Embryonic facial prominence (tissue), 1 donor: ENCODE measurements at regions not wholly inside any gene's neighbourhood (a gene's known extent, or its start where the extent isn't known, plus 50 kb on each side); places are given as distances from the start of the nearest gene placed in this dataset.
A peak's percentile ranks its signal among the peaks of the same experiment; 100 is the strongest.

Source experiments
- DNase-seq: peaks from one replicate; pipeline ENCODE4 v3.0.0-alpha.2; 2016; ENCODE audit errors: extremely low spot score

- DNase-seq: no peak
These were observed 770.7 kb upstream of the CXADR start for GRCh38 chr21:16742131-16742641.

- no peak for DNase-seq
These were observed 770.1 kb upstream of the CXADR start for GRCh38 chr21:16742741-16743140.

GRCh38 chr21:16743317-16743716 lies 769.5 kb upstream of the CXADR start:
- no peak for DNase-seq

DNA sequence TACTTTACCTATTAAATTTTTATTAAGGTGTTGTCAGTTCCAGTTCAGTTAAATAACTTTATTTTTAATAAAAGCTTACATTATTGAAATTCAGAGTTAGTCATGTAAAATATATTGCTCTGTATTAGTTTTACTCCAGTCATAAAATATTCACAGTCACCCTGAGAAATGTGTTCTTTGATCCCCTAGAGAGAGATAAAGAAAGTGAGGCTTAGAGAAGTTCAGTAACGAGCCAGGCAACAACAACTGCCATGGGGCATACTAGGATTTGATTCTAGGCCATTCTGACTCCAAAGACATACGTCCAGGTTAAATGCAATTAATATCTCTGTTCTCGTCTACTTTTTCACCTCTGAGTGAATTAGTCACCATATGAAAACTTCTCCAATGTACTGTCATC lies 761.9 kb upstream of the CXADR start:
- no peak for DNase-seq

DNA sequence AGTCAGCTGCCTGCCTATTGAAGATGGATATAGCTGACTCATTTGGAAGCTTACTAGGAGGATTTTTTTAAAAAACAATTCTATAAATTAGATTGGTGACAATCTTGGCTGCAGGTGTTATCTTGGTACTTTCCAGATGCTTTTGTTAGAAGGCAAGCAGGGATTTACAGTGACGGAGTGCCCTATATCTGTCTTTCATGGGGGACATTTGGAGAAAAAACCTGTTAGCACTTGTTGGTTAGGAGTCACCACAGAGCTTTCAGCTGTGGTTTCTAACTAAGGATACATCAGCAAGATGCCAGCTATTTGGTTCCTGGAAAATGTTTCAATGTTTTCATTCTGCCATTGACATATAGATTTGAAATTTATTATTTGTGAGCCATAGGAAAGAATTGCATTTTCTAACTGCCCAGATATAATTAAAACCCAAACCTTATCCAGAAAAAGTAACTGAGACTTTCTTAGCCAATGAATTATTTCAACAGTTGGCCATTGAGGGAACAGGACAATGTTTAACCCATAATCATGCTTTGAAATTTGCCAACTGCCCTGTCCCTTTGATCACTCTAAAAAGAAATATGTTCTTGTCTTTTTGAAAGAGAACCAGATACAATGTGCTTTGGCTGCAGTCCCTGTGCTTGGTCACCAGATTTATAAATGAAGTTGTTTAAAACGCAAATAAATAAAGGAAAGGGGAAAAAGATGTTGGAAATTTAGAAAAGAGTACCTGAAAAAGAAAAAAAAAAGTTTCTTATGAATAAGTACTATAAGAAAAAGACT lies 761.0 kb upstream of the CXADR start:
- no peak for DNase-seq

- no peak for DNase-seq
These were observed 760.4 kb upstream of the CXADR start for GRCh38 chr21:16752475-16752857.

DNA sequence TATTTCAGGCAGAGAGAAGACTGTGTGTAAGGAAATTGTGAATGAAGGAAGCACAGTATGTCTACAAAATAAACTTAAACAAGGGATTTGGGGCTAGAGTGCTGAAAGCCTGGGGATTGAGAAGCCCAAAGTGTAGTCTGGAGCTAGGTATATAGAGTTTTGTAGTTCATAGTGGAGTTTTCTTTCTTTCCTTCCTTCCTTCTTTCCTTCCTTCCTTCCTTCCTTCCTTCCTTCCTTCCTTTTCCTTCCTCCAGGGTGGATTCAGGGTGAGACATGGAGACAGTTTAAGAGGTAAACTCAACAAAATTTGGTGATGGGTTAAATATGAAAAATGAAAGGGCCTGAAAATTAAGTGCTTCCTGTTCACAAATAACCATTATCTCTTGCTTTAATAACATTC lies 757.8 kb upstream of the CXADR start:
- no peak for DNase-seq

- DNase-seq: no peak
These were observed 745.6 kb upstream of the CXADR start for GRCh38 chr21:16767201-16767600.

DNA sequence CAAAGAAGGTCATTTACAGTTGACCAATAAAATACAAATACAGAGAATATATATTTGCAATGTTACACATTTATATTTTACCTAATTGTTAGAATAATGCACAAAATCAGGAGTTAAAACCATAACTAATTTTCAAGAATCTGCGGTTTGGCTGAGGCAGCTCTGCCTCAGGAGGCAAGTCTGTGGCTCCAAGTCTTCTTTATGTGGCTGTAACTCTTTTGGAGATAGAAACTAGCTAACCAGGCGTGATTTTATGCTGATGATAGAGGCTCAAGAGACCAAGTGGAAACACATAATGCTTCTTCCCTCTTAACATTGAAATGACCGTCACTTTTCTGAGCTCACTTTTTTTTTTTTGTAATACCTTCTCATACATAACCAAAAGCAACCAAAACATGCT lies 744.7 kb upstream of the CXADR start:
- no peak for DNase-seq

DNA sequence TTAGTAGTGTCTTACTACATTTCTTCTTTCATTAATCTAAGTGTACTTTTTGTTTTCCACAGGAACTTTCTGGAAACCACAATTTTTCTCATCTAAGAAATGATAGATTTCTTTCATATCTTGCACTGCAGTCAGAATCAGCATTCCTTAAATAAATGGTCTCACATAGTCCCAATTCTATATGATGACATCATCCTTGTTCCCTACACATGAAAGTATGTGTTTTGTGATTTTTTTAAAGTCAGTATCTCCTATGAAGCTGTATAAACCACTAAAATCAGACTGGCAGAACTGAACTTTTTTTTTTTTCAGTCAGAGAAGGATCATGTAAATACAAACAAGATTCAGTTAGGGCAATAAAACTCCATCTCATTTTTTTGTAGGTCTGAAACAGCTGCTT lies 742.6 kb upstream of the CXADR start:
- DNase-seq: no peak

- DNase-seq: no peak
These were observed 739.6 kb upstream of the CXADR start for GRCh38 chr21:16773206-16773605.

DNA sequence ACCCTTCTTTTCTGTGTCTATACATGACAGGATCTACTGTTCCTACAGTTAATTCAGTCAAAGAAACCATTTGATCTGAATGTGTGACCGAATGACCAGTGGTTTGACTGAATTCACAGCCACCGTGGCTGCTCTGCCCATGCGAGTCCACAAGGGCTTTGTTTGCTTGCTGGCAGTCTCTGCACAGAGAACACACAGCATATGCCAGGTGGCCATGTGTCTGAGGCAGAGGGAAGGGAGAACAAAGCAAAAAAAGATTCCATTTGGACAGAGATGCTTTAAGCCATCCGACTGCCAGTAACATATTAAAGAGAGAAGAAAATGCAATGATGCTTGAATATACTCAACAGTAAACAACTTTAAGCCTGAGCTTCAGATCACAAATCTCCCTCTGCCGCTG lies 737.8 kb upstream of the CXADR start:
- DNase-seq: no peak

DNA sequence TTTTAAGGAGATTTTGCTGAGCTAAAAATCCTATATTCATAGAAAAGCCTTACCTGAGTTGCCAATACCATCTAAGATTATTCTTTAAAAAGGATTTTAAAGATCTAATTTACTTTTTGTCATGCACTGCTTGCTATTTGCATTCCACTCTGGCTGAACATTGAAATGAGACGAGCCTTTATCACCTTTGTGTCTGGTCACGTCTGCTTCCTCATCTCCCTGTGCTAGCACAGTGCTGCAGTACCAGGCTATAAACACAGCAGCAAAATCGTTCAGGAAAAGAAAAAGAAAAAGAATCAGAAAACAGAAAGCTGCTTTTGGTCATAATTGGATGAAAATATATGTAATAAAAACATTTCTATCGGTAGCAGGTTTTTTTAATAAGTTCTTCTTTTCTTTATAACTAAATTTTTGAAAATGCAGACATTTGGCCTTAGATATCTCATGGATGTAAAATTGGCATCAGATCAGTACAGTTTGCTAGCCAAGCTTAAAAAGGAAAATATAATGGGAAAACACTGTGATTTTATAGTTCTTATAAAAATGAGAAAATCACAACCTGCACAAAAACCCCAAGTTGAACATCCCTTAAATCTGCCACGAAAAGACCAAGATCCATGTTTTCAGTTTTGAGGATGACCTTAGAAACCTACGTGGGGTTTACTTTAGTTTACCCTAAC lies 735.7 kb upstream of the CXADR start:
- DNase-seq: no peak

DNA sequence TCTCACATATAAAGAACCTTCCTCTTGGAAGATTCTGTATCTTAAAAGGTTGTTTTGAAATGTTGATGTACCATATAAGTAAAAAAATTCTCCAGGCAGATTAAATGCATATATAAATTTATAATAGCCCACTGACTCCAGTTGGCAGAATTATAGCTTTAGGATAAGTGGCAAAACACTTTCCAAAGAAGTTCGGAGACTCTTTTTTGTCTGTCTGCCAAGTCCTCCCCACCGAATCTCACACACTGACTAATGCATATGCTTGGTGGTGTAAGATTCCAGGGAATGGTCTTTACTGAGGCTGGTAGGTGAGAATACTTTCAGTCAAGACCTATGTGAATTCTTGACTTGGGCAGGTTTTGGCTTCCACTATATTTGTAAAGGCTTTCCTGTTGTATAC lies 724.3 kb upstream of the CXADR start:
- DNase-seq: no peak

- no peak for DNase-seq
These were observed 723.2 kb upstream of the CXADR start for GRCh38 chr21:16789636-16790035.

DNA sequence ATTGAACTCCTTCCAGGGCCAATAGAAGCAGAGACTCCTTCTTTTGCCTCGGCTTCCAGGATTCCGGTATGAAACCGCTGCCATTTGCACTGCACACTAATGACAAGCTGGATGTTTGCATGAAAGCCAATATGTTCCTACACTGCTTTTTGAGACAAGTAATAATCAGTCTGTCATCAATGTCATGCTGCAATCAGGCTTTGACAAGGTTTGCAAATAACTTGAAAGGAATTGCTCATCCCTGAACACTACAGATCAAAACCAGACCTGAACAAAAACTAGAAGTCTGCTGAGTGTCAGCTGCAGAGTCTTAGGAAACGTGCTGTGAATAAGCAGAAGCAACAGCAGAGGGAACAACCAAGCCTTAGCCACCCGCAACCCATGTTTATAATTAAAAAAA lies 720.7 kb upstream of the CXADR start:
- DNase-seq: peak; percentile 40

DNA sequence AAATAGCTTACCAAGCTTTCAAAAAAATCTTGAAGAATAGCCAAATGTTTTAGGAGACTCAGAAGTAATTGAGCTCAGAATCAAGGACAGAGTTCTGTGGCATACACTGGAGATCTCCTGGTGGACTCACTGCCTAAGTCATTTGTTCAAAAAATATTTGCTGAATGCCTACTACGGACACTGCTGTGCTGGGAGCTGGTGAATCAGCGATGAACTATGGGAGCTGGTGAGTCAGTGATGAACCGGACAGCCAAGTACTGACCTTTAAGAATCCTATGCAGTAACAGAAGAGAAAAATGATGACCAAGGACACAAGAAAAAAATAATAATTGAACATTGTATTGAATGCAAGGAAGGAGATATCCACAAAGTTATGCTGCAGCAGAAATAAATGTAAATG lies 717.9 kb upstream of the CXADR start:
- no peak for DNase-seq

GRCh38 chr21:16796776-16797175 lies 716.1 kb upstream of the CXADR start:
- DNase-seq: no peak

DNA sequence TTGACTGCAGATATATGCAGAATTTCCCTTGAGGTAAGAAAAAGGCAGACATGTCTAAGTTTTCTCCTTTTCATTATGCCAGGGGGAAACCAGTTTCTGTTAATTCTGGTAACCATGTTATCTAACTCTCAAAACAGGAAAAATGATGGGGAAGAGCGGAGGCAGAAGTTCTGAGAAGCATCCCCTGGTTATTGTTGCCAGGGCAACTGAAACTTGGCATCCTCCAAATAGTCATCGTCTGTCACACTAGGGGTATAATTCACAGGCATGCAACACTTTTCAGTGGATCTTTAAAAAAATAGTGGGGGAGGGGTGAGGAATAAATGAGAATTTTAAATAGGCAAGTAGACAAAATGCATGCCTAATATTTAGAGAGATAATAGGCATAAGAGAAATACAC lies 715.3 kb upstream of the CXADR start:
- peak; percentile 26 for DNase-seq

DNA sequence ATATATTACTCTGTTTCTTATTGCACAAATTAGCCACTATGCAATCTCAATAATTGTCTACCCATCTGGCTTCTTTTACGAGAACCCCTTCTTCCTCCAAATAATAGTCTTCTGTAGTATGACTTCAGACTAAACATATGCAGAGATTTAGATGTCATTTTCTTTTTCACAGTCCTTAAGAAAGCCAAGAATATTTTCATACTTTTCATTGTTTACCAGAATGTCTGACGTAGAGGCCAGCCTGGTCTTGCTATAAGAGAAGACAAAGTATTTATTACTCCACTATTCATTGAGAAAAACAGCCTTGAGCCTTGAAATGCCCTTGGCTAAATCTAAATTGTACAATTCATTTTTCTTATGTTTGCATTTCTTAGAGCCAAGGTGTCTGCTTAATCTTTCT lies 714.9 kb upstream of the CXADR start:
- no peak for DNase-seq

DNA sequence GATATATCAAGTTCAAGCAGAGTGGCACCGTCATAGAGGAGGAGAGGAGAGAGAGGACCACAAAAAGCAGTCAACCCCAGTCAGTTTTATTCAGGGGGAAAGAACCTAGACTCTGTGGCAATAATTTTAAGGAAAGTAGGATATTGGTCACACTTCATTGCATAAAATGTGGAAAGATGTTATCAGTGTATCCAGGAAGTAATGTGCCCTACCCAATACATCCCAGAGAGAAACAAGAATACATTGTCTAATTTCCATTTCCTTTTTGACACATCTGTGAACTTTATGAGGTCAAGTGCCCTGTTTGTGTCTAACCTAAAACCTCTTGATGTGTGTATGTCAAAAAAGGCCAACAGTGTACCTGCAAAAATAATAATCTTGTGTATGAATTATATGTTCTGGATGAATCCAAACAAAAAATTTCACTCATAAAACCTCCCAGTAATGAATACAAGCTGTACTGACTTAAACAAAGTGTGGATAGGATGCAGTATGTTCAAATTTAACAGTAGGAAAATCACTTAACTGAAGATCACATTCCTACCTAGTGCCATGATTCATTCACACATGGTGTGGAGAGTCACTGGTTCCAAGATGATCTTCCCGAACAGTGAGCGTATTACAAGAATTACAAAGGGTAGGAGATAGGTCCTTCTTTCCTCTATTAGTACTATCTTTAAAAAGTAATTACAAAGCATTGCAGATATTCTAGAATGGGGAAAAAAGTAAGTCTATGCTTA lies 712.1 kb upstream of the CXADR start:
- no peak for DNase-seq

GRCh38 chr21:16811011-16811410 lies 701.8 kb upstream of the CXADR start:
- DNase-seq: no peak

- DNase-seq: no peak
These were observed 700.9 kb upstream of the CXADR start for GRCh38 chr21:16811970-16812369.
